WTC11 (cell line): ENCODE measurements at regions not wholly inside any gene's neighbourhood (a gene's known extent, or its start where the extent isn't known, plus 50 kb on each side); places are given as distances from the start of the nearest gene placed in this dataset.

ENCODE experiments used
- CREB1 ChIP-seq: sonication (generic); formaldehyde crosslinking; IDR thresholded peaks from 2 replicates; pipeline ENCODE4 v1.8.0; 2023; ENCODE audit warnings: mild to moderate bottlenecking, missing genetic modification reagents
- FOXJ3 ChIP-seq: sonication (generic); formaldehyde crosslinking; IDR thresholded peaks from 2 replicates; pipeline ENCODE4 v1.9.0; 2021; ENCODE audit warnings: missing genetic modification reagents, mild to moderate bottlenecking, borderline replicate concordance
- GABPB1 ChIP-seq: sonication (generic); formaldehyde crosslinking; IDR thresholded peaks from 2 replicates; pipeline ENCODE4 v1.8.1; 2023; ENCODE audit warnings: mild to moderate bottlenecking, missing genetic modification reagents
- NR3C1 ChIP-seq: sonication (generic); formaldehyde crosslinking; conservative IDR thresholded peaks from 2 replicates; pipeline ENCODE4 v1.8.1; 2023; ENCODE audit warnings: low read depth, mild to moderate bottlenecking, missing genetic modification reagents
- USF2 ChIP-seq: sonication (generic); formaldehyde crosslinking; IDR thresholded peaks from 2 replicates; pipeline ENCODE4 v1.8.1; 2023; ENCODE audit warnings: mild to moderate bottlenecking, missing genetic modification reagents, moderate library complexity
- ZNF121 ChIP-seq: sonication (generic); formaldehyde crosslinking; IDR thresholded peaks from 2 replicates; pipeline ENCODE4 v1.8.0; 2023; ENCODE audit warnings: missing genetic modification reagents
- ZNF671 ChIP-seq: fragments of 250-450 bp; sonication (Bioruptor Pico); IDR thresholded peaks from 2 replicates; pipeline ENCODE4 v1.8.0; 2021; ENCODE audit warnings: mild to moderate bottlenecking
- TF ChIP-seq, protein P1 (sequence below): fragments of 200-600 bp; IDR thresholded peaks from 2 replicates; pipeline ENCODE4 v1.8.0; 2022; ENCODE audit warnings: antibody characterized with exemption

DNA sequence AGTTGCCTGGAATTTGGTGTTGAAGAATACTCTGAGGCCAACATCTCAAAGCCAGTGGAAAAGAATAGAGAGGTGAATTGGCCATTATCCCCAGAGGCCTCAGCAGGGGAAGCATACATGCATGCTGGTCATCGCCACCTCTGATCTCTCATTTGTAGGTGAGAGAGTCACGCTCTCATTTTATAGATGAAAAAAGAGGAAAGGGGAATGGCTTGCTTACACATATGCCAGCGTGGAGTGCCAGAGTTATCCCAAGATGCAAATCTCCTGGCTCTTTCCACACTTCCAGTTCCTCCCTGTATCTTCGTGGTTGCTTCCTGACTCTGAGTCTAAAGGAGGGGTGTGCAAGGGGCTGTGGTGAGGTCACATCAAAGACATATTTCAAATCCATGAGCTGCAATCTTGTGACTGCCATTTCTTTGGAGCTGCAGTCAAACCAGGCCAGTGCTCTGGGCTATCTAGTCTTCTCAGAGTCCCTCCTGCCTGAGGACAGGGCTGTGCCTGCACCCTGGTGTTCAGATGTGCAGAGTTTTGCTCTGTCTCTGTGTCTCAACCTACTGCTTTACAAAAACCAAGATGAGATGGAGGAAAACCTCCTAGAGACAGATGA lies 324.7 kb downstream of the MYCN start:
- TF ChIP-seq, protein P1, sequence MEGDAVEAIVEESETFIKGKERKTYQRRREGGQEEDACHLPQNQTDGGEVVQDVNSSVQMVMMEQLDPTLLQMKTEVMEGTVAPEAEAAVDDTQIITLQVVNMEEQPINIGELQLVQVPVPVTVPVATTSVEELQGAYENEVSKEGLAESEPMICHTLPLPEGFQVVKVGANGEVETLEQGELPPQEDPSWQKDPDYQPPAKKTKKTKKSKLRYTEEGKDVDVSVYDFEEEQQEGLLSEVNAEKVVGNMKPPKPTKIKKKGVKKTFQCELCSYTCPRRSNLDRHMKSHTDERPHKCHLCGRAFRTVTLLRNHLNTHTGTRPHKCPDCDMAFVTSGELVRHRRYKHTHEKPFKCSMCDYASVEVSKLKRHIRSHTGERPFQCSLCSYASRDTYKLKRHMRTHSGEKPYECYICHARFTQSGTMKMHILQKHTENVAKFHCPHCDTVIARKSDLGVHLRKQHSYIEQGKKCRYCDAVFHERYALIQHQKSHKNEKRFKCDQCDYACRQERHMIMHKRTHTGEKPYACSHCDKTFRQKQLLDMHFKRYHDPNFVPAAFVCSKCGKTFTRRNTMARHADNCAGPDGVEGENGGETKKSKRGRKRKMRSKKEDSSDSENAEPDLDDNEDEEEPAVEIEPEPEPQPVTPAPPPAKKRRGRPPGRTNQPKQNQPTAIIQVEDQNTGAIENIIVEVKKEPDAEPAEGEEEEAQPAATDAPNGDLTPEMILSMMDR: no peak
- TF ChIP-seq GABPB1 (no peak), NR3C1 (CRISPR knock-in tag) (no peak), FOXJ3 (CRISPR knock-in tag) (no peak), USF2 (no peak), ZNF671 (CRISPR knock-in tag) (no peak), CREB1 (CRISPR knock-in tag) (no peak), ZNF121 (CRISPR knock-in tag) (no peak)
